Neural progenitor cell (in vitro differentiated cells): ENCODE measurements at regions not wholly inside any gene's neighbourhood (a gene's known extent, or its start where the extent isn't known, plus 50 kb on each side); places are given as distances from the start of the nearest gene placed in this dataset.

Experiments used
- DNase-seq: peaks from one replicate; pipeline ENCODE4 v3.0.0-alpha.2; 2016; ENCODE audit warnings: low spot score
- H2AFZ ChIP-seq: fragments of 200-600 bp; sonication (generic); replicated peaks from 2 replicates; pipeline ENCODE4 v1.6.1; 2016; ENCODE audit warnings: antibody characterized with exemption
- H3F3A ChIP-seq: fragments of 200-600 bp; sonication (generic); 2 replicates; pipeline ENCODE4 v1.6.1; 2016; ENCODE audit warnings: antibody characterized with exemption, low read depth
- H3K27ac ChIP-seq: fragments of 200-600 bp; sonication (generic); 2 replicates; pipeline ENCODE4 v1.5.1; 2016; ENCODE audit warnings: mild to moderate bottlenecking
- H3K27me3 ChIP-seq: fragments of 200-600 bp; sonication (generic); 2 replicates; pipeline ENCODE4 v1.6.1; 2016; ENCODE audit warnings: mild to moderate bottlenecking, moderate library complexity
- H3K36me3 ChIP-seq: fragments of 200-600 bp; sonication (generic); 2 replicates; pipeline ENCODE4 v1.5.1; 2016
- H3K4me1 ChIP-seq: fragments of 200-600 bp; sonication (generic); 2 replicates; pipeline ENCODE4 v1.6.1; 2016; ENCODE audit warnings: mixed run types
- H3K4me2 ChIP-seq: fragments of 200-600 bp; sonication (generic); 2 replicates; pipeline ENCODE4 v1.6.1; 2016
- H3K4me3 ChIP-seq: fragments of 200-600 bp; sonication (generic); 2 replicates; pipeline ENCODE4 v1.5.1; 2016
- H3K79me2 ChIP-seq: fragments of 200-600 bp; sonication (generic); 2 replicates; pipeline ENCODE4 v1.6.1; 2016; ENCODE audit warnings: low read depth
- H3K9ac ChIP-seq: fragments of 200-600 bp; sonication (generic); 2 replicates; pipeline ENCODE4 v1.6.1; 2016
- H3K9me3 ChIP-seq: fragments of 200-600 bp; sonication (generic); 2 replicates; pipeline ENCODE4 v1.5.1; 2016; ENCODE audit warnings: low read depth
- H4K20me1 ChIP-seq: fragments of 200-600 bp; sonication (generic); 2 replicates; pipeline ENCODE4 v1.6.1; 2016; ENCODE audit warnings: low read depth
- H3K27ac Mint-ChIP-seq: 3 replicates; pipeline ENCODE4 v1.8.0; 2021; ENCODE audit warnings: mixed read lengths
- H3K27me3 Mint-ChIP-seq: 2 replicates; pipeline ENCODE4 v1.8.0; 2022; ENCODE audit warnings: low read depth, mild to moderate bottlenecking, inconsistent platforms, moderate library complexity, mixed read lengths; ENCODE audit not compliant: insufficient read depth
- H3K36me3 Mint-ChIP-seq: 3 replicates; pipeline ENCODE4 v1.8.0; 2021; ENCODE audit warnings: mixed read lengths
- H3K4me1 Mint-ChIP-seq: 3 replicates; pipeline ENCODE4 v1.8.0; 2021; ENCODE audit warnings: mixed read lengths
- H3K4me3 Mint-ChIP-seq: 3 replicates; pipeline ENCODE4 v1.8.0; 2021; ENCODE audit warnings: mild to moderate bottlenecking, moderate library complexity, mixed read lengths
- H3K9me3 Mint-ChIP-seq: 3 replicates; pipeline ENCODE4 v1.8.0; 2020; ENCODE audit warnings: mixed read lengths
- EZH2 ChIP-seq: fragments of 200-600 bp; sonication (generic); IDR thresholded peaks from 2 replicates; pipeline ENCODE4 v1.6.1; 2017; ENCODE audit warnings: antibody characterized with exemption, mild to moderate bottlenecking, moderate library complexity
- EZH2phosphoT487 ChIP-seq: fragments of 200-600 bp; sonication (generic); IDR thresholded peaks from 2 replicates; pipeline ENCODE4 v1.6.1; 2017; ENCODE audit warnings: antibody characterized with exemption
- TF ChIP-seq, protein P1 (sequence below): fragments of 200-600 bp; sonication (generic); IDR thresholded peaks from 2 replicates; pipeline ENCODE4 v1.5.1; 2017; ENCODE audit warnings: antibody characterized with exemption, mild to moderate bottlenecking

DNA sequence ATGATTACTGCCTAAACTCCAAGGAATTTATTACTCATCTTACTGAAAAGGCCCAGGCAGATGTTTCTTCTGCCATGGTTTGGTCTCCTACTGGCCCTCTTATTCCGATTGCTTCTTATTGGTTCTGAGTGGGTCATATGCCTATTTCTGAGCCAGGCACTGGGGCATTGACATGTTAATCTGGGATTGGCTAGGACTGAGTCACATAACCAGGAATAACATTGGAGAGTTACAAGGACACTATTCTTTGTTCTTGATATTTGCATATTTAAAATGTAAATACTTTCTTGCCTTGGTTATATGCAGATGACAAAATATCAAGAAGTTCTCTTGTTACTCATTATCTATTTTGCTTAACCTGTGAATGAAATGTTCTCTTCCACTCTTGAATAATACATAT lies 534.4 kb upstream of the SLC39A10 start:
- TF ChIP-seq, protein P1, sequence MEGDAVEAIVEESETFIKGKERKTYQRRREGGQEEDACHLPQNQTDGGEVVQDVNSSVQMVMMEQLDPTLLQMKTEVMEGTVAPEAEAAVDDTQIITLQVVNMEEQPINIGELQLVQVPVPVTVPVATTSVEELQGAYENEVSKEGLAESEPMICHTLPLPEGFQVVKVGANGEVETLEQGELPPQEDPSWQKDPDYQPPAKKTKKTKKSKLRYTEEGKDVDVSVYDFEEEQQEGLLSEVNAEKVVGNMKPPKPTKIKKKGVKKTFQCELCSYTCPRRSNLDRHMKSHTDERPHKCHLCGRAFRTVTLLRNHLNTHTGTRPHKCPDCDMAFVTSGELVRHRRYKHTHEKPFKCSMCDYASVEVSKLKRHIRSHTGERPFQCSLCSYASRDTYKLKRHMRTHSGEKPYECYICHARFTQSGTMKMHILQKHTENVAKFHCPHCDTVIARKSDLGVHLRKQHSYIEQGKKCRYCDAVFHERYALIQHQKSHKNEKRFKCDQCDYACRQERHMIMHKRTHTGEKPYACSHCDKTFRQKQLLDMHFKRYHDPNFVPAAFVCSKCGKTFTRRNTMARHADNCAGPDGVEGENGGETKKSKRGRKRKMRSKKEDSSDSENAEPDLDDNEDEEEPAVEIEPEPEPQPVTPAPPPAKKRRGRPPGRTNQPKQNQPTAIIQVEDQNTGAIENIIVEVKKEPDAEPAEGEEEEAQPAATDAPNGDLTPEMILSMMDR: no peak
- no peak for TF ChIP-seq EZH2phosphoT487
- TF ChIP-seq EZH2: no peak
- H3K36me3 ChIP-seq: no peaks in the 10 kb centered on the region
- Mint-ChIP-seq H3K9me3 (no peaks in the 10 kb centered on the region), H3K4me1 (no peaks in the 10 kb centered on the region), H3K27ac (no peak overlapping the region), H3K27me3 (no peaks in the 10 kb centered on the region), H3K4me3 (no peak overlapping the region), H3K36me3 (no peaks in the 10 kb centered on the region)
- no peak overlapping the region for H3K4me3 ChIP-seq
- no peak for DNase-seq
- H3K9me3 ChIP-seq: no peaks in the 10 kb centered on the region
- no peaks in the 10 kb centered on the region for H3K27me3 ChIP-seq
- H3F3A ChIP-seq: no peaks in the 10 kb centered on the region
- no peak overlapping the region for H3K9ac ChIP-seq
- no peak overlapping the region for H3K27ac ChIP-seq
- H3K79me2 ChIP-seq: no peaks in the 10 kb centered on the region
- H3K4me2 ChIP-seq: no peak overlapping the region
- no peaks in the 10 kb centered on the region for H3K4me1 ChIP-seq
- no peaks in the 10 kb centered on the region for H4K20me1 ChIP-seq
- H2AFZ ChIP-seq: peak overlapping the region; percentile 45

DNA sequence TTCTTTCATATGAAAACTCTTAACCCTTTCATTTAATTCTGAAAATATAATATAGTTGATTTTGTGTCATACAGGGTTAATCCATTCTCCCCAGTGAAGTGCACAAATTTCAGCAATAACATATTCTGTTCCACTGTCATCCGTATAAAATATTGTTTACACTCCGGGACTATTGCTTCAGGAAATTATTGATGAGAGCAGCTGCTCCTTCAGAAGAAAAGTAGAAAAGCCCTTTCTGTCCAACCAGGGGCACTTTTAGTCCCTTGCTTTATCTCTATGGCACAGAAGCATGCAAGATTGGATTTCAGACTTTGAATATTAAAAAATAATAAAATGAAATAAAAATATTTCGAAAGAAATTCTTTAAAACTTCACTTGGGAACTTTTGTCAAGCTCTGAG lies 535.7 kb upstream of the SLC39A10 start:
- no peaks in the 10 kb centered on the region for H3K4me1 ChIP-seq
- Mint-ChIP-seq H3K27me3 (no peaks in the 10 kb centered on the region), H3K27ac (no peak overlapping the region), H3K36me3 (no peaks in the 10 kb centered on the region), H3K4me1 (no peaks in the 10 kb centered on the region), H3K4me3 (no peak overlapping the region), H3K9me3 (no peaks in the 10 kb centered on the region)
- no peaks in the 10 kb centered on the region for H3K9me3 ChIP-seq
- TF ChIP-seq, protein P1: no peak
- no peaks in the 10 kb centered on the region for H3K27me3 ChIP-seq
- no peak overlapping the region for H3K4me3 ChIP-seq
- H3F3A ChIP-seq: no peaks in the 10 kb centered on the region
- no peak overlapping the region for H2AFZ ChIP-seq
- no peak overlapping the region for H3K27ac ChIP-seq
- no peaks in the 10 kb centered on the region for H4K20me1 ChIP-seq
- DNase-seq: no peak
- no peaks in the 10 kb centered on the region for H3K79me2 ChIP-seq
- no peak overlapping the region for H3K4me2 ChIP-seq
- no peaks in the 10 kb centered on the region for H3K36me3 ChIP-seq
- H3K9ac ChIP-seq: no peak overlapping the region

DNA sequence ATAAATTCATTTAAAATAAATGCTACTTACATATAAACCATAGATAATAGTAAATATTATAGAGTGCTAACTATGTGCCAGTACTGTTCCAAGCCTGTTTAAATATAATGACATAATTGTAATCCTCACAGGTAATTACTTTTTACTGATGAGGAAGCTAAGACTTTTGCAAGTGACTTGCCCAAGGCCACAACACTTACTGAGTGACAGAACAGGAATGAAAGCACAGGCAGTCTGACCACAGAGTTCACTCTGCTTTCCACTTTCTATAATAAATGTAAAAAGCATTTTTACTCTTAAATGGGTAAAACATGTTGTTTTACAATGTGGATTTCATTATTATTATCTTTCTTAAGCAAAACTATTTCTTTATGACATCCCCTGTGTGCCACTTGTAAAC lies 537.8 kb upstream of the SLC39A10 start:
- no peak overlapping the region for H3K4me3 Mint-ChIP-seq

More for the DNA sequence above, 537.8 kb upstream of the SLC39A10 start:
- no peaks in the 10 kb centered on the region for H3K27me3 Mint-ChIP-seq
- Histone ChIP-seq H3K9ac (no peak overlapping the region), H3K4me2 (no peak overlapping the region), H3K9me3 (no peaks in the 10 kb centered on the region), H3K79me2 (no peaks in the 10 kb centered on the region), H3F3A (no peaks in the 10 kb centered on the region), H2AFZ (no peak overlapping the region), H4K20me1 (no peaks in the 10 kb centered on the region), H3K36me3 (no peaks in the 10 kb centered on the region), H3K4me3 (no peak overlapping the region), H3K27me3 (no peaks in the 10 kb centered on the region), H3K27ac (no peak overlapping the region), H3K4me1 (no peaks in the 10 kb centered on the region)
- no peak for DNase-seq
- peaks cover 6% of the 10 kb centered on the region for H3K9me3 Mint-ChIP-seq
- TF ChIP-seq EZH2phosphoT487 (no peak), EZH2 (no peak)
- TF ChIP-seq, protein P1: no peak
- H3K27ac Mint-ChIP-seq: no peak overlapping the region
- H3K4me1 Mint-ChIP-seq: no peaks in the 10 kb centered on the region
- no peaks in the 10 kb centered on the region for H3K36me3 Mint-ChIP-seq
